ENCODE measurements at regions not wholly inside any gene's neighbourhood (a gene's known extent, or its start where the extent isn't known, plus 50 kb on each side); places are given as distances from the start of the nearest gene placed in this dataset.

DNA sequence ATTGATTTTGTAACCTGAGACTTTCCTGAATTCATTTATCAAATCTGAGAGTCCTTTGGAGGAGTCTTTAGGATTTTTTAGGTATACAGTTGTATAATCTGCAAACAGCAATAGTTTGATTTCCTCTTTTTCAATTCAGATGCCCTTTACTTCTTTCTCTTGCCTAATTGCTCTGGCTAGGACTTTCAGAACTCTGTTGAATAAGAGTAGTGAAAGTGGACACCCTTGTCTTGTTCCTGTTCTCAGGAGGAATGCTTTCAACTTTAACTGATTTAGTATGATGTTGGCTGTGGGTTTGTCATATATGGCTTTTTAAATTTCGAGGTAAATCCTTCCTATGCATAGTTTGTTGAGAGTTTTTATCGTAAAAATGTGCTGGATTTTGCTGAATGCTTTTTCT is 227.4 kb downstream of the CSNK2A3 start:
- Histone ChIP-seq H3K36me3 (ENCODE audit: insufficient read depth, low read length) (no peaks in the 10 kb centered on the region), H3K27me3 (ENCODE audit: insufficient read depth, low read length) (peaks cover 2% of the 10 kb centered on the region), H2AFZ (ENCODE audit: low read depth, low read length) (no peak overlapping the region), H3K27ac (ENCODE audit: low read depth, low read length) (no peak overlapping the region), H3K4me2 (ENCODE audit: low read length) (no peak overlapping the region), H3K4me1 (ENCODE audit: insufficient read depth, low read length) (no peaks in the 10 kb centered on the region), H4K20me1 (ENCODE audit: insufficient read depth, low read length) (no peaks in the 10 kb centered on the region), H3K9me3 (ENCODE audit: insufficient read depth, low read depth, low read length) (no peaks in the 10 kb centered on the region), H3K9ac (ENCODE audit: low read length) (no peak overlapping the region), H3K4me3 (ENCODE audit: insufficient read depth, low read depth, low read length) (no peak overlapping the region), H3K79me2 (ENCODE audit: insufficient read depth, low read length) (no peaks in the 10 kb centered on the region)
- TF ChIP-seq EZH2 (IDR thresholded peaks at IDR 0.05; ENCODE audit: insufficient read depth, low read length) = no peak
- TF ChIP-seq, protein P1, sequence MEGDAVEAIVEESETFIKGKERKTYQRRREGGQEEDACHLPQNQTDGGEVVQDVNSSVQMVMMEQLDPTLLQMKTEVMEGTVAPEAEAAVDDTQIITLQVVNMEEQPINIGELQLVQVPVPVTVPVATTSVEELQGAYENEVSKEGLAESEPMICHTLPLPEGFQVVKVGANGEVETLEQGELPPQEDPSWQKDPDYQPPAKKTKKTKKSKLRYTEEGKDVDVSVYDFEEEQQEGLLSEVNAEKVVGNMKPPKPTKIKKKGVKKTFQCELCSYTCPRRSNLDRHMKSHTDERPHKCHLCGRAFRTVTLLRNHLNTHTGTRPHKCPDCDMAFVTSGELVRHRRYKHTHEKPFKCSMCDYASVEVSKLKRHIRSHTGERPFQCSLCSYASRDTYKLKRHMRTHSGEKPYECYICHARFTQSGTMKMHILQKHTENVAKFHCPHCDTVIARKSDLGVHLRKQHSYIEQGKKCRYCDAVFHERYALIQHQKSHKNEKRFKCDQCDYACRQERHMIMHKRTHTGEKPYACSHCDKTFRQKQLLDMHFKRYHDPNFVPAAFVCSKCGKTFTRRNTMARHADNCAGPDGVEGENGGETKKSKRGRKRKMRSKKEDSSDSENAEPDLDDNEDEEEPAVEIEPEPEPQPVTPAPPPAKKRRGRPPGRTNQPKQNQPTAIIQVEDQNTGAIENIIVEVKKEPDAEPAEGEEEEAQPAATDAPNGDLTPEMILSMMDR (IDR thresholded peaks at IDR 0.05; ENCODE audit: insufficient read depth, low read depth, low read length) = no peak
- no peak for DNase-seq (ENCODE audit: low read depth)
- Mint-ChIP-seq H3K27me3 (ENCODE audit: low read depth, unreplicated experiment) (no peaks in the 10 kb centered on the region), H3K4me3 (ENCODE audit: unreplicated experiment) (no peak overlapping the region), H3K27ac (ENCODE audit: unreplicated experiment) (no peak overlapping the region), H3K36me3 (ENCODE audit: low read depth, unreplicated experiment) (no peaks in the 10 kb centered on the region), H3K9me3 (ENCODE audit: unreplicated experiment) (peaks cover 2% of the 10 kb centered on the region), H3K4me1 (ENCODE audit: low read depth, unreplicated experiment) (no peaks in the 10 kb centered on the region)
- FAIRE-seq = no peak

DNA sequence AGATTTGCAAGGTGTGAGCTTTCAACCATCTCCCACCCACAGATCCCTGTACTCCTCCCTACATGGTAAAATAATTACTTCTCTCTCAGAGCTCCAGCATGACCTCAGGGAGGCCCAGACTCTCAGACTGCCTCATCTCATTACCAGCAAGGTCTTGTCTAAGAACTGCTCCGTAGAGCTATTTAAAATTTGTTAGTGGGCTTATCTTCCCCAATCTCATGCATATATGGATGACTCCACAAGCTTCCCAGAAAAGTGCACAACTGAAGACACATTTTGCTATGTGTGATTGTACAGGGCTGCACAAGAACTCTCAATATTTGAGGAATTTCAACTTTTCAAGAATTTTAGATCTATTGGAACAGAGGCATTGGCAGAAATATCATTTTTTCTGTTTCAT is 230.3 kb downstream of the CSNK2A3 start:
- Histone ChIP-seq H4K20me1 (ENCODE audit: insufficient read depth, low read length) (no peaks in the 10 kb centered on the region), H2AFZ (ENCODE audit: low read depth, low read length) (no peak overlapping the region), H3K79me2 (ENCODE audit: insufficient read depth, low read length) (no peaks in the 10 kb centered on the region), H3K9me3 (ENCODE audit: insufficient read depth, low read depth, low read length) (no peaks in the 10 kb centered on the region), H3K9ac (ENCODE audit: low read length) (no peak overlapping the region), H3K27ac (ENCODE audit: low read depth, low read length) (no peak overlapping the region), H3K36me3 (ENCODE audit: insufficient read depth, low read length) (no peaks in the 10 kb centered on the region), H3K4me1 (ENCODE audit: insufficient read depth, low read length) (no peaks in the 10 kb centered on the region), H3K4me2 (ENCODE audit: low read length) (no peak overlapping the region), H3K4me3 (ENCODE audit: insufficient read depth, low read depth, low read length) (no peak overlapping the region), H3K27me3 (ENCODE audit: insufficient read depth, low read length) (no peaks in the 10 kb centered on the region)
- FAIRE-seq (no peak), DNase-seq (ENCODE audit: low read depth) (no peak)
- Mint-ChIP-seq H3K36me3 (ENCODE audit: low read depth, unreplicated experiment) (no peaks in the 10 kb centered on the region), H3K4me3 (ENCODE audit: unreplicated experiment) (no peak overlapping the region), H3K9me3 (ENCODE audit: unreplicated experiment) (no peaks in the 10 kb centered on the region), H3K27me3 (ENCODE audit: low read depth, unreplicated experiment) (no peaks in the 10 kb centered on the region), H3K4me1 (ENCODE audit: low read depth, unreplicated experiment) (no peaks in the 10 kb centered on the region), H3K27ac (ENCODE audit: unreplicated experiment) (no peak overlapping the region)
- TF ChIP-seq, protein P1 (IDR thresholded peaks at IDR 0.05; ENCODE audit: insufficient read depth, low read depth, low read length) = no peak
- no peak for TF ChIP-seq EZH2 (IDR thresholded peaks at IDR 0.05; ENCODE audit: insufficient read depth, low read length)

DNA sequence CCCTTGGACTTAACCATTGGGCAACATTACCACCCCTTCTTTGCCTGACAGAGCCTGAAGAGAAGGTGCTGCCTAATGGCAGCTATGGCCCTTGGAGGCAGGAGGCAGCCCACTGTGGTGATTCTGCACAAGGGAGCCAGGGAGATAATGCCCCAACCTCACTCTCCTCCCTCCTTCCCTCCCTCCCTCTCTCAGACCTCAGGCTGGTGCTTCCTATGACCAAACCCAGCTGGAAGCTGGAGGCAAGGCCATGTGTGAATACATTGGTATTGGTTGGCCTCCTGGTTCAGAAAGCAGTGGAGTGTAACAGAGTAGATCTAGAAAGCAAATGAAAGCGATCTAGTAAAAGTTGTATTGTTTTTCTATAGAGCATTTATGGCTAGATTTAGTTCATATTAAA is 233.1 kb downstream of the CSNK2A3 start:
- H3K36me3 Mint-ChIP-seq (ENCODE audit: low read depth, unreplicated experiment) = no peaks in the 10 kb centered on the region
- H3K4me1 Mint-ChIP-seq (ENCODE audit: low read depth, unreplicated experiment) = no peaks in the 10 kb centered on the region
- no peak for TF ChIP-seq EZH2 (IDR thresholded peaks at IDR 0.05; ENCODE audit: insufficient read depth, low read length)
- TF ChIP-seq, protein P1 (IDR thresholded peaks at IDR 0.05; ENCODE audit: insufficient read depth, low read depth, low read length) = no peak
- Histone ChIP-seq H3K9ac (ENCODE audit: low read length) (no peak overlapping the region), H3K9me3 (ENCODE audit: insufficient read depth, low read depth, low read length) (no peaks in the 10 kb centered on the region), H4K20me1 (ENCODE audit: insufficient read depth, low read length) (no peaks in the 10 kb centered on the region), H3K4me1 (ENCODE audit: insufficient read depth, low read length) (no peaks in the 10 kb centered on the region), H3K27me3 (ENCODE audit: insufficient read depth, low read length) (no peaks in the 10 kb centered on the region), H3K4me2 (ENCODE audit: low read length) (no peak overlapping the region), H2AFZ (ENCODE audit: low read depth, low read length) (no peak overlapping the region), H3K36me3 (ENCODE audit: insufficient read depth, low read length) (no peaks in the 10 kb centered on the region), H3K4me3 (ENCODE audit: insufficient read depth, low read depth, low read length) (no peak overlapping the region), H3K79me2 (ENCODE audit: insufficient read depth, low read length) (no peaks in the 10 kb centered on the region), H3K27ac (ENCODE audit: low read depth, low read length) (no peak overlapping the region)
- DNase-seq (ENCODE audit: low read depth) (no peak), FAIRE-seq (no peak)
- H3K4me3 Mint-ChIP-seq (ENCODE audit: unreplicated experiment) = no peak overlapping the region
- H3K27ac Mint-ChIP-seq (ENCODE audit: unreplicated experiment) = no peak overlapping the region
- H3K9me3 Mint-ChIP-seq (ENCODE audit: unreplicated experiment) = no peaks in the 10 kb centered on the region
- peaks cover 5% of the 10 kb centered on the region for H3K27me3 Mint-ChIP-seq (ENCODE audit: low read depth, unreplicated experiment)
